ENCODE measurements at regions not wholly inside any gene's neighbourhood (a gene's known extent, or its start where the extent isn't known, plus 50 kb on each side); places are given as distances from the start of the nearest gene placed in this dataset.

DNA sequence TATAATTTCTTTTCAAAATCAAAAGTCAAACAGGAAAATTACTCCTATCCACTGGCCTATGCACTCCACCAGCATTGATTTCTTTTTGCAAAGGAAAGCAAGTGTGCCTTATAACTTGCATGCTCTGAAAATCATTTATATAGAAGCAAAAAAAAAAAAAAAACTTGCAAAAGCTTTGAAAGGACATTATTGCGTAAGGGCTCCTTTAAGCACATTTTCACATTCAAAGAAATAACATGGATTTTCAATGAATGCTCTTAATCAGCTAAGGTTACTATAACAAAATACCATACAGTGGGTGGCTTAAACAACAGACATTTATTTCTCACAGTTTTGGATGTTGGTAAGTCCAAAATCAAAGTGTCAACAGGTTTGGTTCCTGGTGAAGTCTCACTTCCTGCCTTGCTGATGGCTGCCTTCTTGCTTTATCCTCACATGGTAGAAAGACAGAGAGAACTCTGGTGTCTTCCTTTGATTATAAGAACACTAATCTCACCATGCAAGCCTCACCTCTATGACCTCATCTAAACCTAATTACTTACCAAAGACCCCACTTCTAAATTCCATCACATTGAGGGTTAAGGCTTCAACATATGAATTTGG lies 755.2 kb upstream of the CDH10 start:
- no peaks in the 10 kb centered on the region for H3K4me1 ChIP-seq (ENCODE audit: control insufficient read depth in 1 of 2, extremely low read depth in 1 of 2, insufficient read depth in 2 of 2, low read length in 2 of 2)
- WGBS (ENCODE audit: insufficient coverage): no CpG with 5 or more reads among the region's 1 CpG
- H3K4me3 ChIP-seq (ENCODE audit: control insufficient read depth in 1 of 2, extremely low read depth in 1 of 2, low read length in 1 of 2): no peak overlapping the region
- Mint-ChIP-seq H3K36me3 (no peaks in the 10 kb centered on the region), H3K4me3 (no peak overlapping the region), H3K27me3 (no peaks in the 10 kb centered on the region), H3K9me3 (peaks cover 12 to 39% (median 24%) of the 10 kb centered on the region in 3 donors), H3K27ac (no peak overlapping the region), H3K4me1 (no peaks in the 10 kb centered on the region)
- H3K36me3 ChIP-seq (ENCODE audit: control insufficient read depth in 2 of 2, extremely low read depth in 1 of 2, insufficient read depth in 1 of 2, low read length in 1 of 2): no peaks in the 10 kb centered on the region
- H3K9me3 ChIP-seq: no peaks in the 10 kb centered on the region
- H3K27me3 ChIP-seq (replicated peaks in 1 of 2; ENCODE audit: control insufficient read depth in 2 of 2, extremely low read depth in 1 of 2, insufficient read depth in 2 of 2, low read length in 1 of 2): no peaks in the 10 kb centered on the region
- H3K27ac ChIP-seq (ENCODE audit: low read length): no peak overlapping the region
- ATAC-seq (replicated peaks in 1 of 4) (no peak), DNase-seq (no peak)
- POLR2A ChIA-PET: no interaction called here
- CTCF ChIA-PET: no interaction called here

DNA sequence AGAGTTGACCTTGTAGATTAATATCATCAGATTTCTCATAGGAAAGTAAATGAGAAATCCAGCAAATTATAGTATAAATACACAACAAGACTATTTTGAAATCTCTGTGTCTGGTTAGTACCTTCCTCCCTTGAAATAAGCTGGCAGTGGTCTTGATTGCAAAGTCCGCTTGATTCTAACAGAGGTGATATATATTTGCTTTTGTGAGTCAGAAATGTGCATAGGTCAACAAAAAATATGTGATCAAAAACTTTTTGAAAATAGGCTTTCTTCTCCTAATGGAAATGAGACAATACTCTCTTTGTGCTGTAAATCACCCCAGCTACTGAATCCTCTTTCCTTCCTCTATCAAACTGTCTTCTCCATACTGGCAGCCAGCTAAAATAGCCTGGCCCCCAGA lies 749.2 kb upstream of the CDH10 start:
- no peaks in the 10 kb centered on the region for H3K9me3 ChIP-seq
- Mint-ChIP-seq H3K4me1 (no peaks in the 10 kb centered on the region), H3K27ac (no peak overlapping the region), H3K4me3 (no peak overlapping the region), H3K27me3 (no peaks in the 10 kb centered on the region), H3K36me3 (no peaks in the 10 kb centered on the region), H3K9me3 (peaks cover 17 to 41% (median 33%) of the 10 kb centered on the region in 3 donors)
- CTCF ChIA-PET: no interaction called here
- no peaks in the 10 kb centered on the region for H3K4me1 ChIP-seq (ENCODE audit: control insufficient read depth in 1 of 2, extremely low read depth in 1 of 2, insufficient read depth in 2 of 2, low read length in 2 of 2)
- DNase-seq (no peak), ATAC-seq (replicated peaks in 1 of 4) (no peak)
- POLR2A ChIA-PET: no interaction called here
- H3K27me3 ChIP-seq (replicated peaks in 1 of 2; ENCODE audit: control insufficient read depth in 2 of 2, extremely low read depth in 1 of 2, insufficient read depth in 2 of 2, low read length in 1 of 2): no peaks in the 10 kb centered on the region
- H3K4me3 ChIP-seq (ENCODE audit: control insufficient read depth in 1 of 2, extremely low read depth in 1 of 2, low read length in 1 of 2): no peak overlapping the region
- H3K27ac ChIP-seq (ENCODE audit: low read length): no peak overlapping the region
- no peaks in the 10 kb centered on the region for H3K36me3 ChIP-seq (ENCODE audit: control insufficient read depth in 2 of 2, extremely low read depth in 1 of 2, insufficient read depth in 1 of 2, low read length in 1 of 2)
- no CpG with 5 or more reads among the region's 1 CpG for WGBS (ENCODE audit: insufficient coverage)

GRCh38 chr5:25393256-25393655 lies 748.5 kb upstream of the CDH10 start:
- Histone ChIP-seq H3K4me3 (ENCODE audit: control insufficient read depth in 1 of 2, extremely low read depth in 1 of 2, low read length in 1 of 2) (no peak overlapping the region), H3K27me3 (replicated peaks in 1 of 2; ENCODE audit: control insufficient read depth in 2 of 2, extremely low read depth in 1 of 2, insufficient read depth in 2 of 2, low read length in 1 of 2) (no peaks in the 10 kb centered on the region), H3K36me3 (ENCODE audit: control insufficient read depth in 2 of 2, extremely low read depth in 1 of 2, insufficient read depth in 1 of 2, low read length in 1 of 2) (no peaks in the 10 kb centered on the region), H3K9me3 (no peaks in the 10 kb centered on the region), H3K27ac (ENCODE audit: low read length) (no peak overlapping the region), H3K4me1 (ENCODE audit: control insufficient read depth in 1 of 2, extremely low read depth in 1 of 2, insufficient read depth in 2 of 2, low read length in 2 of 2) (no peaks in the 10 kb centered on the region)
- H3K27me3 Mint-ChIP-seq: no peaks in the 10 kb centered on the region
- no peaks in the 10 kb centered on the region for H3K4me1 Mint-ChIP-seq
- ChIA-PET CTCF (no interaction called here), POLR2A (no interaction called here)
- H3K4me3 Mint-ChIP-seq: no peak overlapping the region
- ATAC-seq (replicated peaks in 1 of 4) (no peak), DNase-seq (no peak)
- H3K9me3 Mint-ChIP-seq: peaks cover 17 to 41% (median 33%) of the 10 kb centered on the region in 3 donors
- no peaks in the 10 kb centered on the region for H3K36me3 Mint-ChIP-seq
- 75% methylated on average over 1 of the region's 1 CpG for WGBS (ENCODE audit: insufficient coverage)
- no peak overlapping the region for H3K27ac Mint-ChIP-seq

DNA sequence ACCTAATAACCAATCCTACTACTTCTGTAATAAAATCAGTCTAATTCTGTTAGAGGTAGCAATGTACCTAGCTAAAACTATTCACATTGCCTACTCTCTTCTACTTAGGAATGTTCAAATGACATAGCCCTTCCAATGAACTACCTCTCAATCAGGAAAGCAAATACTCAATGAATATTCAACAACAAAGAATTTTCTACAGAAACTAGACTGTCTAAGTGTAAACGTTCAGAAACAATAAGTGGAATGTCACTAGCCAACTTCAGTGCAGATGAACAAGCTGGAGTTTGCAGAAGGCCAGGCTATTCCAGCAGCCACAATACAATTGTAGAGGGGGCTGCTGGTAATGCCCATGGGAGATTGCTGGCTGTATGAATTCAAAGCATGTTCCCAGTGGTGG lies 743.2 kb upstream of the CDH10 start:
- no peaks in the 10 kb centered on the region for H3K36me3 Mint-ChIP-seq

GRCh38 chr5:25362799-25363198 lies 718.0 kb upstream of the CDH10 start:
- CTCF ChIA-PET: no interaction called here
- Histone ChIP-seq H3K27me3 (replicated peaks in 1 of 2; ENCODE audit: control insufficient read depth in 2 of 2, extremely low read depth in 1 of 2, insufficient read depth in 2 of 2, low read length in 1 of 2) (no peaks in the 10 kb centered on the region), H3K4me3 (ENCODE audit: control insufficient read depth in 1 of 2, extremely low read depth in 1 of 2, low read length in 1 of 2) (no peak overlapping the region), H3K4me1 (ENCODE audit: control insufficient read depth in 1 of 2, extremely low read depth in 1 of 2, insufficient read depth in 2 of 2, low read length in 2 of 2) (no peaks in the 10 kb centered on the region), H3K9me3 (no peaks in the 10 kb centered on the region), H3K36me3 (ENCODE audit: control insufficient read depth in 2 of 2, extremely low read depth in 1 of 2, insufficient read depth in 1 of 2, low read length in 1 of 2) (no peaks in the 10 kb centered on the region), H3K27ac (ENCODE audit: low read length) (no peak overlapping the region)
- H3K27me3 Mint-ChIP-seq: no peaks in the 10 kb centered on the region
- H3K36me3 Mint-ChIP-seq: no peaks in the 10 kb centered on the region
- POLR2A ChIA-PET: no interaction called here
- H3K9me3 Mint-ChIP-seq: peaks cover 15 to 38% (median 28%) of the 10 kb centered on the region in 3 donors
- WGBS (ENCODE audit: insufficient coverage): 97% methylated on average over 4 of the region's 5 CpGs
- no peaks in the 10 kb centered on the region for H3K4me1 Mint-ChIP-seq
- no peak overlapping the region for H3K27ac Mint-ChIP-seq
- H3K4me3 Mint-ChIP-seq: no peak overlapping the region
- ATAC-seq (replicated peaks in 1 of 4) (no peak), DNase-seq (no peak)

More for the DNA sequence above, 743.2 kb upstream of the CDH10 start:
- Mint-ChIP-seq H3K4me3 (no peak overlapping the region), H3K9me3 (peaks cover 12 to 46% (median 21%) of the 10 kb centered on the region in 3 donors), H3K4me1 (no peaks in the 10 kb centered on the region), H3K27ac (no peak overlapping the region), H3K27me3 (no peaks in the 10 kb centered on the region)
- Histone ChIP-seq H3K4me1 (ENCODE audit: control insufficient read depth in 1 of 2, extremely low read depth in 1 of 2, insufficient read depth in 2 of 2, low read length in 2 of 2) (no peaks in the 10 kb centered on the region), H3K27me3 (replicated peaks in 1 of 2; ENCODE audit: control insufficient read depth in 2 of 2, extremely low read depth in 1 of 2, insufficient read depth in 2 of 2, low read length in 1 of 2) (no peaks in the 10 kb centered on the region), H3K36me3 (ENCODE audit: control insufficient read depth in 2 of 2, extremely low read depth in 1 of 2, insufficient read depth in 1 of 2, low read length in 1 of 2) (no peaks in the 10 kb centered on the region), H3K27ac (ENCODE audit: low read length) (no peak overlapping the region), H3K4me3 (ENCODE audit: control insufficient read depth in 1 of 2, extremely low read depth in 1 of 2, low read length in 1 of 2) (no peak overlapping the region), H3K9me3 (peaks cover 2% of the 10 kb centered on the region)
- POLR2A ChIA-PET: no interaction called here
- WGBS (ENCODE audit: insufficient coverage): 43% methylated on average over 1 of the region's 1 CpG
- no peak for ATAC-seq (replicated peaks in 1 of 4)
- CTCF ChIA-PET: no interaction called here
- DNase-seq: no peak

DNA sequence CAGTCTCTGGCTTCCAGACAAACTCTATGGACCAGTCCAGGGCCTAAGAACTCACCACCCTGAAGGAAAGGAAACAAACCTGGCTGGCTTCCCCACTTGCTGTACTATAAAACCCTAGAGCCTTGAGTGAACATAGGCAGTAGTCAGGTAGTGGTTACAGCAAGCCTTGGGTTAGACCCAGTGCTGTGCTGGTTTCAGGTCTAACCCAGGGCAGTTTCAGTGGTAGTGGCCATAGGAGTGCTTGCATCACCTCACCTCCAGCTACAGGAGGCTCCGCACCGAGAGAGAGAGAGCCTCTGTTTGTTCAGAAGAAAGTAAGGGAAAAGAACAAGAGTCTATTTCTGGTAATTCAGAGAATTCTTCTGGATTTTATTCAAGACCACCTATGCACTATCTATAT lies 714.1 kb upstream of the CDH10 start:
- H3K27me3 ChIP-seq (replicated peaks in 1 of 2; ENCODE audit: control insufficient read depth in 2 of 2, extremely low read depth in 1 of 2, insufficient read depth in 2 of 2, low read length in 1 of 2): no peaks in the 10 kb centered on the region
- Mint-ChIP-seq H3K27ac (no peak overlapping the region), H3K9me3 (peaks cover 20 to 35% (median 26%) of the 10 kb centered on the region in 3 donors), H3K4me3 (no peak overlapping the region), H3K4me1 (no peaks in the 10 kb centered on the region), H3K27me3 (no peaks in the 10 kb centered on the region), H3K36me3 (no peaks in the 10 kb centered on the region)
- ATAC-seq (replicated peaks in 1 of 4) (no peak), DNase-seq (no peak)
- no CpG with 5 or more reads among the region's 2 CpGs for WGBS (ENCODE audit: insufficient coverage)
- H3K36me3 ChIP-seq (ENCODE audit: control insufficient read depth in 2 of 2, extremely low read depth in 1 of 2, insufficient read depth in 1 of 2, low read length in 1 of 2): no peaks in the 10 kb centered on the region
- H3K4me1 ChIP-seq (ENCODE audit: control insufficient read depth in 1 of 2, extremely low read depth in 1 of 2, insufficient read depth in 2 of 2, low read length in 2 of 2): no peaks in the 10 kb centered on the region
- H3K4me3 ChIP-seq (ENCODE audit: control insufficient read depth in 1 of 2, extremely low read depth in 1 of 2, low read length in 1 of 2): no peak overlapping the region
- ChIA-PET CTCF (no interaction called here), POLR2A (no interaction called here)
- H3K9me3 ChIP-seq: no peaks in the 10 kb centered on the region
- H3K27ac ChIP-seq (ENCODE audit: low read length): no peak overlapping the region

GRCh38 chr5:25357605-25358004 lies 712.8 kb upstream of the CDH10 start:
- no peak overlapping the region for H3K4me3 ChIP-seq (ENCODE audit: control insufficient read depth in 1 of 2, extremely low read depth in 1 of 2, low read length in 1 of 2)
- DNase-seq: no peak
- ATAC-seq (replicated peaks in 1 of 4): no peak
- ChIA-PET POLR2A (no interaction called here), CTCF (no interaction called here)
- H3K27ac Mint-ChIP-seq: no peak overlapping the region
- H3K4me1 ChIP-seq (ENCODE audit: control insufficient read depth in 1 of 2, extremely low read depth in 1 of 2, insufficient read depth in 2 of 2, low read length in 2 of 2): no peaks in the 10 kb centered on the region
- H3K9me3 ChIP-seq: no peaks in the 10 kb centered on the region
- no peaks in the 10 kb centered on the region for H3K27me3 Mint-ChIP-seq
- no peaks in the 10 kb centered on the region for H3K36me3 Mint-ChIP-seq
- H3K27me3 ChIP-seq (replicated peaks in 1 of 2; ENCODE audit: control insufficient read depth in 2 of 2, extremely low read depth in 1 of 2, insufficient read depth in 2 of 2, low read length in 1 of 2): no peaks in the 10 kb centered on the region
- no peaks in the 10 kb centered on the region for H3K4me1 Mint-ChIP-seq
- H3K27ac ChIP-seq (ENCODE audit: low read length): no peak overlapping the region
- no peak overlapping the region for H3K4me3 Mint-ChIP-seq
- WGBS (ENCODE audit: insufficient coverage): 76% methylated on average over 8 of the region's 8 CpGs
- peaks cover 20 to 40% (median 21%) of the 10 kb centered on the region in 3 donors for H3K9me3 Mint-ChIP-seq
- H3K36me3 ChIP-seq (ENCODE audit: control insufficient read depth in 2 of 2, extremely low read depth in 1 of 2, insufficient read depth in 1 of 2, low read length in 1 of 2): no peaks in the 10 kb centered on the region
